ENCODE measurements at regions not wholly inside any gene's neighbourhood (a gene's known extent, or its start where the extent isn't known, plus 50 kb on each side); places are given as distances from the start of the nearest gene placed in this dataset.
A peak's percentile ranks its signal among the peaks of the same experiment; 100 is the strongest.

DNA sequence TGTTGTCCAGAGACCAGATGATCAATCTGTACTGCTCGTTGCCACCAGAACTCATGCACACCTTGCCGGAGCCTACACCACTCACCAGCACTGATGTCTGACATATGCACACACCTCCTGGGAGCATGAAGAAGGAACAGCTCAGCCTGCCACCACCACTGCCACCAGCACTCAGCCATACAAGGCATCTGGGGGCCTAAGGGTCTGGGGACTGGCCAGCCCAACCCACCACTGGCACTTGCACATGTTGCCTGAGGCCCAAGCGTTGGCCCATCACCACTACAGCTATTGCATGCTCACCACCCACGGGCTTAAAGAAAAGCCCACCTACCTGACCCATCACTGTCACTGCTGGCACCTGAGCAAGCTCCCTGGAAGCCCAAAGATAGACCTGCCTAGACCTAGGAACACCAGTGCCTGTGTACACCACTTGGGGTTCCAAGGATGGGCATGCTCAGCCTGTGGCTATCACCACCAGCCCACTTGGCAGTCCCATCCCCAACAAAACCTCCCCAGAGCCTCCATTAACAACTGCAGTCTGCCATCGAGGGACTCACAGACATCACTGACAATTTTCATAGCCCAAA is 174.3 kb upstream of the GRID2 start:
- no peaks in the 10 kb centered on the region for H3K4me1 ChIP-seq (ENCODE audit: control insufficient read depth in 4 of 4, insufficient read depth in 4 of 4, low read length in 3 of 4)
- no peaks in the 10 kb centered on the region for H3K27me3 ChIP-seq (ENCODE audit: control insufficient read depth in 4 of 4, insufficient read depth in 4 of 4, low read length in 3 of 4)
- 62% methylated on average over 5 of the region's 5 CpGs for WGBS
- TF ChIP-seq JUND (IDR thresholded peaks at IDR 0.05) = no peak
- no peak overlapping the region for H3K4me3 ChIP-seq (ENCODE audit: low read depth in 1 of 3, low read length in 3 of 3)
- no peaks in the 10 kb centered on the region for H3K9me3 ChIP-seq (ENCODE audit: control insufficient read depth in 4 of 4, low read length in 3 of 4)
- no peak overlapping the region for H3K27ac ChIP-seq (ENCODE audit: low read depth in 1 of 2, low read length in 2 of 2)
- no peak for DNase-seq (ENCODE audit: low spot score)
- H3K9ac ChIP-seq (ENCODE audit: low read depth in 1 of 2, low read length in 2 of 2) = no peak overlapping the region
- H3K36me3 ChIP-seq (ENCODE audit: control insufficient read depth in 4 of 4, insufficient read depth in 3 of 4, low read depth in 1 of 4, low read length in 3 of 4) = no peaks in the 10 kb centered on the region

DNA sequence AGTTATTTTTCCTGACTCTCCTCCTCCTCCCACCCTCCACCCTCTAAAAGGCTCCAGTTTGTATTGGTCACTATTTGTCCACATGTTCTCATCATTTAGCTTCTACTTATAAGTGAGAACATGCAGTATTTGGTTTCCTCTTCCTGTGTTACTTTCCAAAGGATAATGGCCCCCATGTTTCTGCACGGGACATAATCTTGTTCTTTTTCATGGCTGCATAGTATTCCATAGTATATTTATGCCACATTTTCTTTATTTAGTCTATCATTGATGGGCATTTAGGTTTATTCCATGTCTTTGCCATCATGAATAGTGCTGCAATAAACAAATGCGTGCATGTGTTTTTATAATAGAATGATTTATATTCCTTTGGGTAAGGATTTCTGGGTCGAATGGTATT is 167.3 kb upstream of the GRID2 start:
- Histone ChIP-seq H3K27me3 (ENCODE audit: control insufficient read depth in 4 of 4, insufficient read depth in 4 of 4, low read length in 3 of 4) (no peaks in the 10 kb centered on the region), H3K36me3 (ENCODE audit: control insufficient read depth in 4 of 4, insufficient read depth in 3 of 4, low read depth in 1 of 4, low read length in 3 of 4) (no peaks in the 10 kb centered on the region), H3K4me3 (ENCODE audit: low read depth in 1 of 3, low read length in 3 of 3) (no peak overlapping the region), H3K9ac (ENCODE audit: low read depth in 1 of 2, low read length in 2 of 2) (no peak overlapping the region), H3K9me3 (ENCODE audit: control insufficient read depth in 4 of 4, low read length in 3 of 4) (no peaks in the 10 kb centered on the region), H3K27ac (ENCODE audit: low read depth in 1 of 2, low read length in 2 of 2) (no peak overlapping the region), H3K4me1 (ENCODE audit: control insufficient read depth in 4 of 4, insufficient read depth in 4 of 4, low read length in 3 of 4) (no peaks in the 10 kb centered on the region)
- DNase-seq (ENCODE audit: low spot score) = no peak
- no peak for TF ChIP-seq SP1 (IDR thresholded peaks at IDR 0.05)
- TF ChIP-seq FOXA2 (IDR thresholded peaks at IDR 0.05) = no peak
- TF ChIP-seq, protein P1, sequence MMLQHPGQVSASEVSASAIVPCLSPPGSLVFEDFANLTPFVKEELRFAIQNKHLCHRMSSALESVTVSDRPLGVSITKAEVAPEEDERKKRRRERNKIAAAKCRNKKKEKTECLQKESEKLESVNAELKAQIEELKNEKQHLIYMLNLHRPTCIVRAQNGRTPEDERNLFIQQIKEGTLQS (IDR thresholded peaks at IDR 0.05) = no peak
- no peak for TF ChIP-seq EGR1 (IDR thresholded peaks at IDR 0.05; ENCODE audit: low read depth in 2 of 2)
- TF ChIP-seq HNF4A (conservative IDR thresholded peaks at IDR 0.05) = no peak
- TF ChIP-seq RAD21 (IDR thresholded peaks at IDR 0.05) = no peak
- no peak for TF ChIP-seq RXRA (IDR thresholded peaks at IDR 0.05)
- no peak for TF ChIP-seq HNF4G (IDR thresholded peaks at IDR 0.05)
- TF ChIP-seq, protein P2, sequence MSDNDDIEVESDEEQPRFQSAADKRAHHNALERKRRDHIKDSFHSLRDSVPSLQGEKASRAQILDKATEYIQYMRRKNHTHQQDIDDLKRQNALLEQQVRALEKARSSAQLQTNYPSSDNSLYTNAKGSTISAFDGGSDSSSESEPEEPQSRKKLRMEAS (IDR thresholded peaks at IDR 0.05) = no peak
- no peak for TF ChIP-seq TAF1 (conservative IDR thresholded peaks at IDR 0.05)
- TF ChIP-seq NR2F2 (IDR thresholded peaks at IDR 0.05) = no peak
- TF ChIP-seq FOXA1 (IDR thresholded peaks at IDR 0.05) = no peak
- no peak for TF ChIP-seq GABPA (IDR thresholded peaks at IDR 0.05 in 1 of 2, conservative IDR thresholded peaks at IDR 0.05 in 1 of 2)
- no peak for TF ChIP-seq YY1 (IDR thresholded peaks at IDR 0.05)
- TF ChIP-seq, protein P3, sequence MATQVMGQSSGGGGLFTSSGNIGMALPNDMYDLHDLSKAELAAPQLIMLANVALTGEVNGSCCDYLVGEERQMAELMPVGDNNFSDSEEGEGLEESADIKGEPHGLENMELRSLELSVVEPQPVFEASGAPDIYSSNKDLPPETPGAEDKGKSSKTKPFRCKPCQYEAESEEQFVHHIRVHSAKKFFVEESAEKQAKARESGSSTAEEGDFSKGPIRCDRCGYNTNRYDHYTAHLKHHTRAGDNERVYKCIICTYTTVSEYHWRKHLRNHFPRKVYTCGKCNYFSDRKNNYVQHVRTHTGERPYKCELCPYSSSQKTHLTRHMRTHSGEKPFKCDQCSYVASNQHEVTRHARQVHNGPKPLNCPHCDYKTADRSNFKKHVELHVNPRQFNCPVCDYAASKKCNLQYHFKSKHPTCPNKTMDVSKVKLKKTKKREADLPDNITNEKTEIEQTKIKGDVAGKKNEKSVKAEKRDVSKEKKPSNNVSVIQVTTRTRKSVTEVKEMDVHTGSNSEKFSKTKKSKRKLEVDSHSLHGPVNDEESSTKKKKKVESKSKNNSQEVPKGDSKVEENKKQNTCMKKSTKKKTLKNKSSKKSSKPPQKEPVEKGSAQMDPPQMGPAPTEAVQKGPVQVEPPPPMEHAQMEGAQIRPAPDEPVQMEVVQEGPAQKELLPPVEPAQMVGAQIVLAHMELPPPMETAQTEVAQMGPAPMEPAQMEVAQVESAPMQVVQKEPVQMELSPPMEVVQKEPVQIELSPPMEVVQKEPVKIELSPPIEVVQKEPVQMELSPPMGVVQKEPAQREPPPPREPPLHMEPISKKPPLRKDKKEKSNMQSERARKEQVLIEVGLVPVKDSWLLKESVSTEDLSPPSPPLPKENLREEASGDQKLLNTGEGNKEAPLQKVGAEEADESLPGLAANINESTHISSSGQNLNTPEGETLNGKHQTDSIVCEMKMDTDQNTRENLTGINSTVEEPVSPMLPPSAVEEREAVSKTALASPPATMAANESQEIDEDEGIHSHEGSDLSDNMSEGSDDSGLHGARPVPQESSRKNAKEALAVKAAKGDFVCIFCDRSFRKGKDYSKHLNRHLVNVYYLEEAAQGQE (IDR thresholded peaks at IDR 0.05) = no peak
- 83% methylated on average over 3 of the region's 3 CpGs for WGBS

DNA sequence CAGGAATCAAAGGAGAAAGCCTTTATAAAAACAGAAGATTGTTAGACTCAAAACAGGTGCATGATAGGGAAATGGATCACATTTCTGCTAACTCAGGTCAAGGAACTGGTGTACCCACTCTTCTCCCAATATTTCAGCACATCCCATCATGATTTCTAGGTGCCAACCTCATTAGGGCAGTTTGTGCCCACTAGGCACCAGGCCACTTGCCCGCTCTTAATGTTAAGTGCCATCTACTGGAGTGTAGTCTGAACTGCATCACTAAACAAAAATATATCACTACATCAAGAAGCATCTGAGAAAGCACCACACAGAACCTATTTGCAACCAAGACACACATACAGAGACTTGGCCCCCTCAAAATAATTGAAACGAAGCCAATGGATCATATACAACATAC is 140.4 kb upstream of the GRID2 start:
- H3K36me3 ChIP-seq (ENCODE audit: control insufficient read depth in 4 of 4, insufficient read depth in 3 of 4, low read depth in 1 of 4, low read length in 3 of 4) = no peaks in the 10 kb centered on the region
- no peak for DNase-seq (ENCODE audit: low spot score)
- no peak overlapping the region for H3K4me3 ChIP-seq (ENCODE audit: low read depth in 1 of 3, low read length in 3 of 3)
- H3K4me1 ChIP-seq (ENCODE audit: control insufficient read depth in 4 of 4, insufficient read depth in 4 of 4, low read length in 3 of 4) = no peaks in the 10 kb centered on the region
- H3K9ac ChIP-seq (ENCODE audit: low read depth in 1 of 2, low read length in 2 of 2) = no peak overlapping the region
- 51% methylated on average over 2 of the region's 2 CpGs for WGBS
- no peaks in the 10 kb centered on the region for H3K27me3 ChIP-seq (ENCODE audit: control insufficient read depth in 4 of 4, insufficient read depth in 4 of 4, low read length in 3 of 4)
- H3K27ac ChIP-seq (ENCODE audit: low read depth in 1 of 2, low read length in 2 of 2) = no peak overlapping the region
- no peaks in the 10 kb centered on the region for H3K9me3 ChIP-seq (ENCODE audit: control insufficient read depth in 4 of 4, low read length in 3 of 4)
- TF ChIP-seq, protein P4, sequence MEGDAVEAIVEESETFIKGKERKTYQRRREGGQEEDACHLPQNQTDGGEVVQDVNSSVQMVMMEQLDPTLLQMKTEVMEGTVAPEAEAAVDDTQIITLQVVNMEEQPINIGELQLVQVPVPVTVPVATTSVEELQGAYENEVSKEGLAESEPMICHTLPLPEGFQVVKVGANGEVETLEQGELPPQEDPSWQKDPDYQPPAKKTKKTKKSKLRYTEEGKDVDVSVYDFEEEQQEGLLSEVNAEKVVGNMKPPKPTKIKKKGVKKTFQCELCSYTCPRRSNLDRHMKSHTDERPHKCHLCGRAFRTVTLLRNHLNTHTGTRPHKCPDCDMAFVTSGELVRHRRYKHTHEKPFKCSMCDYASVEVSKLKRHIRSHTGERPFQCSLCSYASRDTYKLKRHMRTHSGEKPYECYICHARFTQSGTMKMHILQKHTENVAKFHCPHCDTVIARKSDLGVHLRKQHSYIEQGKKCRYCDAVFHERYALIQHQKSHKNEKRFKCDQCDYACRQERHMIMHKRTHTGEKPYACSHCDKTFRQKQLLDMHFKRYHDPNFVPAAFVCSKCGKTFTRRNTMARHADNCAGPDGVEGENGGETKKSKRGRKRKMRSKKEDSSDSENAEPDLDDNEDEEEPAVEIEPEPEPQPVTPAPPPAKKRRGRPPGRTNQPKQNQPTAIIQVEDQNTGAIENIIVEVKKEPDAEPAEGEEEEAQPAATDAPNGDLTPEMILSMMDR (IDR thresholded peaks at IDR 0.05; ENCODE audit: low read depth, low read length, missing input control) = peak; percentile 46
- no peak for TF ChIP-seq SP1 (IDR thresholded peaks at IDR 0.05)
- TF ChIP-seq, protein P1 (IDR thresholded peaks at IDR 0.05) = no peak
- TF ChIP-seq FOXA1 (IDR thresholded peaks at IDR 0.05) = no peak
- no peak for TF ChIP-seq EGR1 (IDR thresholded peaks at IDR 0.05; ENCODE audit: low read depth in 2 of 2)
- TF ChIP-seq, protein P3 (IDR thresholded peaks at IDR 0.05) = no peak
- TF ChIP-seq GABPA (IDR thresholded peaks at IDR 0.05 in 1 of 2, conservative IDR thresholded peaks at IDR 0.05 in 1 of 2) = no peak
- no peak for TF ChIP-seq HNF4A (conservative IDR thresholded peaks at IDR 0.05)
- TF ChIP-seq RAD21 (IDR thresholded peaks at IDR 0.05) = peak; percentile 69 to 78
- TF ChIP-seq JUND (IDR thresholded peaks at IDR 0.05) = no peak
- no peak for TF ChIP-seq RXRA (IDR thresholded peaks at IDR 0.05)
- TF ChIP-seq, protein P2 (IDR thresholded peaks at IDR 0.05) = no peak
- no peak for TF ChIP-seq HNF4G (IDR thresholded peaks at IDR 0.05)
